Liver (tissue), 3 donors: ENCODE measurements at regions not wholly inside any gene's neighbourhood (a gene's known extent, or its start where the extent isn't known, plus 50 kb on each side); places are given as distances from the start of the nearest gene placed in this dataset.

Experiments
- EGR1 ChIP-seq, 2 donors: IDR thresholded peaks; 2 replicates each; pipeline ENCODE4 v1.6.1; 2016 to 2018; ENCODE audit warnings: antibody characterized with exemption in 2 of 2, low read depth in 2 of 2
- FOXA1 ChIP-seq: IDR thresholded peaks from 2 replicates; pipeline ENCODE4 v1.6.1; 2016; ENCODE audit warnings: antibody characterized with exemption
- GABPA ChIP-seq, 2 donors: IDR thresholded peaks in 1 of 2; conservative IDR thresholded peaks in 1 of 2; 2 replicates each; pipeline ENCODE4 v1.6.1; 2016; ENCODE audit warnings: antibody characterized with exemption in 2 of 2, mild to moderate bottlenecking in 1 of 2, moderate library complexity in 1 of 2
- JUND ChIP-seq, 2 donors: IDR thresholded peaks; 2 replicates each; pipeline ENCODE4 v1.6.1; 2016; ENCODE audit warnings: antibody characterized with exemption in 2 of 2
- RXRA ChIP-seq, 2 donors: IDR thresholded peaks; 2 replicates each; pipeline ENCODE4 v1.6.1; 2017 to 2018; ENCODE audit warnings: antibody characterized with exemption in 2 of 2, mild to moderate bottlenecking in 1 of 2
- SP1 ChIP-seq: IDR thresholded peaks from 2 replicates; pipeline ENCODE4 v1.6.1; 2018; ENCODE audit warnings: antibody characterized with exemption, mild to moderate bottlenecking
- ZBTB33 ChIP-seq: IDR thresholded peaks from 2 replicates; pipeline ENCODE4 v1.6.1; 2016; ENCODE audit warnings: antibody characterized with exemption
- TF ChIP-seq, protein P1 (sequence below): fragments of 150-350 bp; IDR thresholded peaks from 2 replicates; pipeline ENCODE4 v1.5.1; 2017; ENCODE audit warnings: improper control_type of control experiment, low read depth, low read length; ENCODE audit not compliant: missing input control
- TF ChIP-seq, protein P2 (sequence below): IDR thresholded peaks from 2 replicates; pipeline ENCODE4 v1.6.1; 2016; ENCODE audit warnings: antibody characterized with exemption
- donor health status: healthy.
- donor health status: healthy.

GRCh38 chr15:81514725-81515124, 140.7 kb upstream of the TMC3 start:
- TF ChIP-seq GABPA (IDR thresholded peaks at IDR 0.05 in 1 of 2, conservative IDR thresholded peaks at IDR 0.05 in 1 of 2) = no peak
- TF ChIP-seq, protein P1, sequence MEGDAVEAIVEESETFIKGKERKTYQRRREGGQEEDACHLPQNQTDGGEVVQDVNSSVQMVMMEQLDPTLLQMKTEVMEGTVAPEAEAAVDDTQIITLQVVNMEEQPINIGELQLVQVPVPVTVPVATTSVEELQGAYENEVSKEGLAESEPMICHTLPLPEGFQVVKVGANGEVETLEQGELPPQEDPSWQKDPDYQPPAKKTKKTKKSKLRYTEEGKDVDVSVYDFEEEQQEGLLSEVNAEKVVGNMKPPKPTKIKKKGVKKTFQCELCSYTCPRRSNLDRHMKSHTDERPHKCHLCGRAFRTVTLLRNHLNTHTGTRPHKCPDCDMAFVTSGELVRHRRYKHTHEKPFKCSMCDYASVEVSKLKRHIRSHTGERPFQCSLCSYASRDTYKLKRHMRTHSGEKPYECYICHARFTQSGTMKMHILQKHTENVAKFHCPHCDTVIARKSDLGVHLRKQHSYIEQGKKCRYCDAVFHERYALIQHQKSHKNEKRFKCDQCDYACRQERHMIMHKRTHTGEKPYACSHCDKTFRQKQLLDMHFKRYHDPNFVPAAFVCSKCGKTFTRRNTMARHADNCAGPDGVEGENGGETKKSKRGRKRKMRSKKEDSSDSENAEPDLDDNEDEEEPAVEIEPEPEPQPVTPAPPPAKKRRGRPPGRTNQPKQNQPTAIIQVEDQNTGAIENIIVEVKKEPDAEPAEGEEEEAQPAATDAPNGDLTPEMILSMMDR = no peak
- TF ChIP-seq JUND (IDR thresholded peaks at IDR 0.05) = no peak
- TF ChIP-seq ZBTB33 = no peak
- TF ChIP-seq, protein P2, sequence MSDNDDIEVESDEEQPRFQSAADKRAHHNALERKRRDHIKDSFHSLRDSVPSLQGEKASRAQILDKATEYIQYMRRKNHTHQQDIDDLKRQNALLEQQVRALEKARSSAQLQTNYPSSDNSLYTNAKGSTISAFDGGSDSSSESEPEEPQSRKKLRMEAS = no peak
- no peak for TF ChIP-seq EGR1 (IDR thresholded peaks at IDR 0.05; ENCODE audit: low read depth in 2 of 2)
- TF ChIP-seq RXRA (IDR thresholded peaks at IDR 0.05) = no peak
- TF ChIP-seq FOXA1 = no peak
- no peak for TF ChIP-seq SP1
